IPS-18a (cell line): ENCODE measurements at regions not wholly inside any gene's neighbourhood (a gene's known extent, or its start where the extent isn't known, plus 50 kb on each side); places are given as distances from the start of the nearest gene placed in this dataset.

Experiments used
- H3K27ac ChIP-seq: one replicate; pipeline ENCODE4 v1.5.1; 2013; ENCODE audit warnings: low read length
- H3K27me3 ChIP-seq: one replicate; pipeline ENCODE4 v1.6.1; 2013; ENCODE audit warnings: mild to moderate bottlenecking, low read length; ENCODE audit not compliant: control insufficient read depth, insufficient read depth
- H3K36me3 ChIP-seq: one replicate; pipeline ENCODE4 v1.6.1; 2013; ENCODE audit warnings: low read depth, low read length; ENCODE audit not compliant: control insufficient read depth
- H3K4me1 ChIP-seq: one replicate; pipeline ENCODE4 v1.6.1; 2013; ENCODE audit warnings: low read depth, low read length; ENCODE audit not compliant: control insufficient read depth
- H3K4me3 ChIP-seq: one replicate; pipeline ENCODE4 v1.5.1; 2013; ENCODE audit warnings: low read length
- H3K9ac ChIP-seq: one replicate; pipeline ENCODE4 v1.6.1; 2013; ENCODE audit warnings: mild to moderate bottlenecking, low read length, moderate library complexity
- H3K9me3 ChIP-seq: one replicate; pipeline ENCODE4 v1.6.1; 2013; ENCODE audit warnings: low read depth, low read length; ENCODE audit not compliant: control insufficient read depth

DNA sequence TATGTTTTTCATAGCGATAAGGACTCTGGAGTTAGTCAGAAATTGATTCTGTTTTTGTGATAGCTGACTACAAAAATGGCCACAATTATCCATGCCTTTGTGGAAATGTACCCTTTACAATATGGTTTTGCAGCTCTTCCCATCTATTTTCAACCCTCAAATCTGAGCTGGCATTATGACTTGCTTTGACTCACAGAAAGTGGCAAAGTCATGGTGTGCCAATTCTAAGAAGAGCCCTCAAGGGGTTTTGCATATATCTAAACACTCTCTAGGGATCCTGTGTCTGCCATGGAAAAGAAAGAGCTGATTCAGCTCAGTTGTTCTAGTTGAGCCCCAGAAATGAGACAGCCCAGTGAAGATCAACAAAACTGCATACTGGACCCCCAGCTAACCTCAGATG, 390.5 kb upstream of the RAG2 start:
- no peaks in the 10 kb centered on the region for H3K27me3 ChIP-seq
- H3K4me3 ChIP-seq = no peak overlapping the region
- H3K9ac ChIP-seq = no peak overlapping the region
- no peak overlapping the region for H3K27ac ChIP-seq
- H3K36me3 ChIP-seq = no peaks in the 10 kb centered on the region
- no peaks in the 10 kb centered on the region for H3K9me3 ChIP-seq
- no peaks in the 10 kb centered on the region for H3K4me1 ChIP-seq

- Histone ChIP-seq H3K27me3 (no peaks in the 10 kb centered on the region), H3K27ac (no peak overlapping the region), H3K9ac (no peak overlapping the region), H3K4me1 (no peaks in the 10 kb centered on the region), H3K36me3 (no peaks in the 10 kb centered on the region), H3K9me3 (no peaks in the 10 kb centered on the region), H3K4me3 (no peak overlapping the region)
Measured at GRCh38 chr11:36985562-36985961, 387.5 kb upstream of the RAG2 start.

- Histone ChIP-seq H3K4me3 (no peak overlapping the region), H3K27me3 (no peaks in the 10 kb centered on the region), H3K9me3 (no peaks in the 10 kb centered on the region), H3K9ac (no peak overlapping the region), H3K4me1 (no peaks in the 10 kb centered on the region), H3K36me3 (no peaks in the 10 kb centered on the region), H3K27ac (no peak overlapping the region)
Measured at GRCh38 chr11:36976741-36977140, 378.7 kb upstream of the RAG2 start.

- no peaks in the 10 kb centered on the region for H3K9me3 ChIP-seq
- H3K4me3 ChIP-seq = no peak overlapping the region
- no peak overlapping the region for H3K9ac ChIP-seq
- H3K27ac ChIP-seq = no peak overlapping the region
- H3K36me3 ChIP-seq = no peaks in the 10 kb centered on the region
- no peaks in the 10 kb centered on the region for H3K4me1 ChIP-seq
- H3K27me3 ChIP-seq = no peaks in the 10 kb centered on the region
Measured at GRCh38 chr11:36974771-36975170, 376.7 kb upstream of the RAG2 start.

- H3K36me3 ChIP-seq = no peaks in the 10 kb centered on the region
- no peak overlapping the region for H3K4me3 ChIP-seq
- no peak overlapping the region for H3K9ac ChIP-seq
- H3K9me3 ChIP-seq = no peaks in the 10 kb centered on the region
- no peaks in the 10 kb centered on the region for H3K4me1 ChIP-seq
- no peak overlapping the region for H3K27ac ChIP-seq
- no peaks in the 10 kb centered on the region for H3K27me3 ChIP-seq
Measured at GRCh38 chr11:36953976-36954375, 355.9 kb upstream of the RAG2 start.

DNA sequence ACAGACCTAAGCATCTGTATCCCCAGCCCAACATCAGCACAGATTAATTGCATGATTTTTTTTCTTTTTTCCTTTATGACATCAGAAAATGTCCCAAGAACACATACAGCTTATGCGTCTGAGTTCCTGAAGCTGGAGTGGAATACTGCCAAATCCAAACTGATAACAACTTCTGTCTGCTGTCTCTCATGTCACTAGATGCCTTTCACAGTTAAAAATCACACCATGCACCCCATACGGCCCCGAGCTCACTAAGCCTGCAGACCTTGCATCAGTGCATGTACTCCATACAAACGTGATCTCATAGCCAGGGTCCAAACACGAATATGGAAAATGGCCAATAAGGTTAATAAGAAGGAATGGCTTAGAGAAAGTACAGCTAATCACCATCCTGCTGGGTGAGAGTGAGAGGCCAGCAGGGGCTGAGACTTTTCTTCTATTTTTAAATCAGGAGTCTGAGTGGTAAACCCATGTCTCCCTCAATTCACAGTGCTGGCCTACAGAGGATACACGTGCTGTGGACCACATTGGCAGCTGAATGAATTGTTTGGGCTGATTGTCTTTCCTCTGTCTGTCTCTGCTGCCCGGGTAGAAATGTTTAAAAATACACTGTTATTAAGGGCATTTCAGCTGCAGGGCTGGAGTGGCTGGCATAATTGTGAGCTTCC, 350.6 kb upstream of the RAG2 start:
- Histone ChIP-seq H3K9me3 (no peaks in the 10 kb centered on the region), H3K4me1 (no peaks in the 10 kb centered on the region), H3K36me3 (no peaks in the 10 kb centered on the region), H3K27me3 (no peaks in the 10 kb centered on the region), H3K9ac (no peak overlapping the region), H3K4me3 (no peak overlapping the region), H3K27ac (no peak overlapping the region)

- no peak overlapping the region for H3K9ac ChIP-seq
- no peaks in the 10 kb centered on the region for H3K27me3 ChIP-seq
- no peaks in the 10 kb centered on the region for H3K9me3 ChIP-seq
- no peak overlapping the region for H3K27ac ChIP-seq
- no peak overlapping the region for H3K4me3 ChIP-seq
- H3K36me3 ChIP-seq = no peaks in the 10 kb centered on the region
- no peaks in the 10 kb centered on the region for H3K4me1 ChIP-seq
Measured at GRCh38 chr11:36945384-36945783, 347.3 kb upstream of the RAG2 start.

- Histone ChIP-seq H3K9ac (no peak overlapping the region), H3K4me1 (no peaks in the 10 kb centered on the region), H3K4me3 (no peak overlapping the region), H3K36me3 (no peaks in the 10 kb centered on the region), H3K27ac (no peak overlapping the region), H3K27me3 (no peaks in the 10 kb centered on the region), H3K9me3 (no peaks in the 10 kb centered on the region)
Measured at GRCh38 chr11:36933481-36933880, 335.4 kb upstream of the RAG2 start.

DNA sequence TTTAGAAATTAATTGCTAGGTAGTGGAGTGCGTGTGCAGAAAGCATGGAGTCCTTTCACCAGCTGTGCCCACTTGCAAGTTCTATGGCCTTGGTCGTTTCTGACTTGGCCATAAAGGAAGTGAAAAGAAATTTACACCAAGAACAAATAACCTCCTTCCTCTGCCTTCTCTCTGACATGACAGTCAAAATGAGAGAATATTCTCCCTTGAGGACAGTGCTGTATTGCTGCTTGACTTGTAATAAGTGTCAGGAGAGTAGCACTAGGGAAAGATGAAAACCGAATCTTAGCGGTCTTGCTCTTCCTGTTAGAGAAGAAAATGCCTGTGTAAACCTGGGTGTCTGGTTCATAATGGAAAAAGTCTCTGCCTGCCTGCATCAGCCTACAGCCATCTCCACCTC, 333.1 kb upstream of the RAG2 start:
- Histone ChIP-seq H3K4me3 (no peak overlapping the region), H3K9ac (no peak overlapping the region), H3K4me1 (no peaks in the 10 kb centered on the region), H3K27me3 (no peaks in the 10 kb centered on the region), H3K9me3 (no peaks in the 10 kb centered on the region), H3K27ac (no peak overlapping the region), H3K36me3 (no peaks in the 10 kb centered on the region)

GRCh38 chr11:36930256-36930655, 332.2 kb upstream of the RAG2 start:
- Histone ChIP-seq H3K4me3 (no peak overlapping the region), H3K27ac (no peak overlapping the region), H3K9me3 (no peaks in the 10 kb centered on the region), H3K36me3 (no peaks in the 10 kb centered on the region), H3K9ac (no peak overlapping the region), H3K4me1 (no peaks in the 10 kb centered on the region), H3K27me3 (no peaks in the 10 kb centered on the region)

GRCh38 chr11:36929401-36929800, 331.4 kb upstream of the RAG2 start:
- Histone ChIP-seq H3K27me3 (no peaks in the 10 kb centered on the region), H3K4me3 (no peak overlapping the region), H3K9me3 (no peaks in the 10 kb centered on the region), H3K36me3 (no peaks in the 10 kb centered on the region), H3K27ac (no peak overlapping the region), H3K9ac (no peak overlapping the region), H3K4me1 (no peaks in the 10 kb centered on the region)

GRCh38 chr11:36928621-36929020, 330.6 kb upstream of the RAG2 start:
- H3K9me3 ChIP-seq = no peaks in the 10 kb centered on the region
- H3K27me3 ChIP-seq = no peaks in the 10 kb centered on the region
- no peak overlapping the region for H3K9ac ChIP-seq
- H3K36me3 ChIP-seq = no peaks in the 10 kb centered on the region
- no peak overlapping the region for H3K4me3 ChIP-seq
- H3K27ac ChIP-seq = no peak overlapping the region
- no peaks in the 10 kb centered on the region for H3K4me1 ChIP-seq
